LoVo (cell line): ENCODE measurements at regions not wholly inside any gene's neighbourhood (a gene's known extent, or its start where the extent isn't known, plus 50 kb on each side); places are given as distances from the start of the nearest gene placed in this dataset.
"Not testable (repeated sequence)": the region's sequence is repeated elsewhere in the genome, so short reads cannot be mapped to it uniquely, and the experiment has no call there.

Source experiments
- DNase-seq: peaks from one replicate; pipeline ENCODE4 v3.0.0-alpha.2; 2016; ENCODE audit warnings: low spot score

DNA sequence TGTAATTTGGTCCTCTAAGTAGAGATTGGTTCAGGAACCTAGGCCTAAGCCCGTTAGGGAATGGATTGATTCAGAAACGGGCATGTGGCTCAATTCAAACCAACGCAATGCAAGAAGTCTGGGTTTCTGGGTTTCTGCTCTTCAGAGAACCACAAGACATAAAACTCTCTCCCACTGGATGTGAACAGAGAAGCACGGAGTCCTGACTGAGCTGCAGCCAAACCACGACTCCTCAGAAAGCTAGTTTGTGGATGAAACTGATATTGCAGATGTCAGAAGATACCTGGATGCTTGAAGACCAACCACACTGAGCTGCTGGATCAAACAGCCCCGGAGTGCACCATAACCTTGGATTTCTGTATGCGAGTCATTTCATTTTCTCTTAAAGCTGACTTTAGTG, 50.0 kb downstream of the SOD2 start:
- DNase-seq = no peak

- DNase-seq = no peak
These were observed 50.6 kb downstream of the SOD2 start for GRCh38 chr6:159642481-159642880.

DNA sequence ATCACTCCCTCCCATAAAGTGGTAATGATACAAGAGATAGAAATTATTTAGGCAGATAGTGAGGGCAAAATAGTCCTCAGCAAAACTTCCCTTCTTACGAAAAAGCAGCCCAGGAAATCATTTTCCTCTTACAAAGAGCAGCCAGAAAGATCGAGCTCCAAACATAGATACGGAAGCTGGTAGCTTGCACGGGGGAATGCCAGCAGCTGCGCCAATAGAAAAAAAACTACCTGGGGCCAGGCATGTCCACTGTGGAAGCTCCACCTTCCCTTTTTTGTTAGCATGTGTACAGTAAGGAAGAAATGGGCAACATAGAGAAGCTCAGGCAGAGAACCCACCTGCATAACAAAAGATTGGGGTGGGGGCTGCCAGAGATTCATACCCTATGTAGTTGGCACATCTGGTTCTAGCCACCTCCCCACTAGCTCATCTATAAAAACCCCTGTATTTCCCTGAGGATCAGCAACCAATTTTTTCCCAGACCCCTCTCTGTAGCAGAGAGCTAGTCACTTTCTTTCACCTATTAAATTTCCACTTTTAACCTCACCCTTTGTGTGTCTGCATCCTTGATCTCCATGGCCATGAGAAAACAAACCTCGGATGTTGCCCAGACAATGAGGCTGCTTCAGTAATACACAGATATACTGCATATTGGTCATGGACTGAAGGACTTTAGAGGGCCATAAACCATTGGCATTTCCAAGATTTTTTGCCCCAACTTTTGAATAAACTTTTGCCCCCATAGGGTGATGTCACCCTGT, 52.1 kb downstream of the SOD2 start:
- DNase-seq = no peak

GRCh38 chr6:159640322-159640721, 52.7 kb downstream of the SOD2 start:
- no peak for DNase-seq

- no peak for DNase-seq
These were observed 53.3 kb downstream of the SOD2 start for GRCh38 chr6:159639721-159640120.

DNA sequence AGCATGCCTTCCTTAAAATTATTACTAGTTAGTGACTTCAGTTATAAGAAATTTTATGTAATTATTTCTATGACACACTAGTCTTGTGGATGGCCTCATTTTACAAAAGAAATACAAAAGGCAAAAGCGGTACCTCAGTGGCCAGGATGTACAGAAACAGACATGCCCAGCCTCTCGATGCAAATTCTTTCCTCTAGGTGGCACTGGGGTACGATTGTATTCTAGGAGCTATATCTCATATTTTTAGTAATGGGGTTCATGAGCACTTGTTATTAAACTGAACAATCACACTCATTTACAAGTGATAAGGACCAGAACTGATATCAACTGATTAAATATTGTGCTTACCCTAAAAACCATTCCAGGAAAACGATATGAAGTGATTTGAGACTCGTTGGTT, 59.8 kb downstream of the SOD2 start:
- peak; percentile 29 for DNase-seq

DNA sequence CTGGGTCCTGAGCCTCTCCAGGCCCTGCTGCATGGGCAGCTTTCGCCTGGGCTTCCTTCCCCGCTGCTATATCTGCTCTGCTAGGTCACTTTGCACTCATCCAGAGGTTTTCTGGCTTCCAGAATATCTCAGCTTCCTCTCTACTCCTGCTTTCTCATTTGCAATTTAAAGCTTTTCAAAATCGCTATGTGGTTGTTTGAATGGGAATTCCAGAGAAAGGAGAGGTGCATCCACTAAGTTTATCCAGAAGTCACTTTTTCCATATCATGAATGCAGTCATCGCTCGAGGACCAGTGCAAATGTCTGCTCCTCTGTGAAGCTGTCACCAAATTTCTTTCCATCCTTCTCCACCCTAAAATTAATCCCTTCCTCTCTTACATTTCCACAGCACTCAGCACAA, 61.2 kb downstream of the SOD2 start:
- no peak for DNase-seq

DNA sequence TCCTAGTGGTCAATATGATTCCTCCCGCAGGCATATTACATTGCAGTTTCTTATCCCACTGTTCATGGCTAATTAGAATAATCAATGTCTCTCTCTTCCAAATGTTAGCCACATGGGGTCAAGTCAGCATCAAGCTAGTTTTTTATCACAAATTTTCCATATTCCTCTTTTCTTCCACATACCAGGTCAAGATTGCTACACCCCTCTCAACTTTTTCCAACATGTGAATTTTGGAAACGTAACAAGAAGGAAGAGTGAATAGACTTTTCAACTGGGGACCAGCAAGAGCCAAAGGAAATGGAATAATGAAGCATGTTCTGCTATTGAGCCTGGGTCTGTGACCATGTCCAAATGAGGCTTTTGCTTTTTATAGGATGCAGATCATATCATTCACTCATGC, 65.1 kb downstream of the SOD2 start:
- no peak for DNase-seq

DNA sequence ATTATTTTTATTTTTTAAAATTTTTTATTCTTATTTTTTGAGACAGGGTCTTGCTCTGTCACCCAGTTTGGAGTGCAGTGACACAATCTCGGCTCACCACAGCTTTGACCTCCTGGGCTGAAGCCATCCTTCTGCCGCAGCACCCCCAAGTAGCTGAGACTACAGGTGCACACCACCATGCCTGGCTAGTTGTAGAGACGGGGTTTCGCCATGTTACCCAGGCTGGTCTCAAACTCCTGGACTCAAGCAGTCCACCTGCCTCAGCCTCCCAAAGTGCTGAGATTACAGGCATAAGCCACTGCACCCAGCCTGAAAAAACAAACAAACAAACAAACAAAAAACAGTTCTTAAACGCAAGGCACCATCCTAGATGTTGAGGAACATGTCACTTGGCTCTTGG, 66.5 kb downstream of the SOD2 start:
- not testable (repeated sequence) for DNase-seq

- no peak for DNase-seq
These were observed 69.9 kb downstream of the SOD2 start for GRCh38 chr6:159623156-159623555.

GRCh38 chr6:159620947-159621346, 72.1 kb downstream of the SOD2 start:
- no peak for DNase-seq

DNA sequence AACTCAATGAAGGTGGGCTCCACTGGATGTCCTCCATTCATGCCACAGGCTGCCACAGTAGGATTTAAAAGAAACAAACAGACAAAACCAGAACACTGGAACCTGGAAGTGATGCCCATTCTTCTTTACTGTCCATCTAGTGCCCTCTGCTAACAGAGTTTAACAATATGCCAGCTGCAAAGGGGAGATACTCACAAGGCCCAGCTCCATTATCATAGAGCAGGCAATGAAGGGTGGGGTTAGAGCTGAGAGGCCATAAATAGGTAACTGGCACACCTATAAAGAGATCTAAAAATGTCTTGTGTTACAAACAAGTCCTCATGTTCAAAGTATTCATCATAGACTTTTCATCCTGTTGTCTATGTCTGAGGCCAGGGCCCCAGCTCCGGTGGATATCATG, 75.6 kb downstream of the SOD2 start:
- no peak for DNase-seq

DNA sequence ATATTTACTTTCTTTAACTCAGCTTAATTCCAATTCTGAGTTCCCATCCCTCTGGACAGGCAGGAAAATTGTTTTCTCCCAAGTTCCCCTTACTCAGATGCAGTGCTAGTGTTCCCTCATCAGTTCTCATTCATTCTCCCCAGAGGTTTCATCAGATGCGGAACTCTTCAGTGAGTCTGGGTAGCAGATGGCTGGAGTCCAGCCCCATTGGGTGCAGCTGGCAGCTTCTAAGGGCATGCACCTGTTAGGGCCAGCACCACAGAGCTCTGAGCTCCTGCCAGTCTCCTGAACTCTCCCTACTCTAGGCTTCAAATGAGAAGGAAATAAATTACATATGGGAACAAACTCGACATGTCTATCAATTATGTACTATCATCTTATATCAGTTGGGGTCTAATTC, 76.6 kb downstream of the SOD2 start:
- no peak for DNase-seq

GRCh38 chr6:159615918-159616317, 77.1 kb downstream of the SOD2 start:
- DNase-seq = no peak

DNA sequence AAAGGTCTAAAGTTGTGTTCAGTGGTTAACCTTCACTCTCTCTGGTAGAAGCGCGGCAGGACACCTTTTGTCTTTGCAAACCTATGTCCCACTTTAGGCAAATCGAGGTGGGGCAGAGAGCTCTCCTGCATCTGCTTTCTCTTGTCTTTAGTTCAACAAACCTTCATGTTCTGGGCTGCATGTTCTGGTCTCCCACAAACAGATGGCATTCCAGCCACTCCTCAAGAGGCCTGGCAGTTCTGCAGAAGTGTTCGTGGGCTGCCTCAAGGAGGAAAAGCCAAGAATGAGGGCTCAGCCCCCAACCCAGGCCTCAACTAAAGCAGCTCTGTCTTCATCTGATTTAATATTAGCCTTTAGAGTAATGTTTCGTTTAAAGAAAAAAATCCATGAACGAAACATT, 82.2 kb downstream of the SOD2 start:
- DNase-seq = no peak

- DNase-seq = no peak
These were observed 83.3 kb downstream of the SOD2 start for GRCh38 chr6:159609652-159610178.

DNA sequence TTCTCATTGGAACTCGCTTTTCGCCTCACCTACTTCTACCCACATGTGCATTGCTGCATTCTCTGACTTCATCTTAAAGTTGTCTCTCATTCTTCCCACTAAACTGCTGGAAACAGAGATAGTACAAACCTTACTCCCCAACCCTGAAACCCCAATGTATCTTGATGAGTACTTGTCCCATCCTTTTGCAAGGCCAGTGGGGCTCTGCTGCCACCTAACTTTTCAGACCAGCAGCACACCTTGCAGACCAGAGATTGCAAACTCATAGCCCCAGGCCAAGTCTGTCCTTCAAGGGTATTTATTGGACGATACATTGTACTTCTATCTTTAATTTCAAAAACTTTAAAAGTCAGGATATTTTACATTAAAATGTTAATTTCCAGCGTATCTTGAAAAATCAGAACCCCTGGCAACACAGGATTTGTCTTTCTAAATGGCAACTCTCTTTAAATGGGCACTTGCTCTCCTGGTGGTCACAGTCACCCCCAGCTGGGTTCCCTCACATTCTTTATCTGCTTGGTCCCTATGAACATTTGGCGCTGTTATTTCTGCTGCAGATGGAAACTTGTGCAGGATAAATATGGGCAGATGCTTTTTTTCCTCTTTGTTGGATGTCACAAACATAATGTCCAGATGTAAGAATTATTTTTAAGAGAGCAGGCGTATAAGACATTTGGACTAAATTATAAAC, 83.9 kb downstream of the SOD2 start:
- DNase-seq = peak; percentile 42

DNA sequence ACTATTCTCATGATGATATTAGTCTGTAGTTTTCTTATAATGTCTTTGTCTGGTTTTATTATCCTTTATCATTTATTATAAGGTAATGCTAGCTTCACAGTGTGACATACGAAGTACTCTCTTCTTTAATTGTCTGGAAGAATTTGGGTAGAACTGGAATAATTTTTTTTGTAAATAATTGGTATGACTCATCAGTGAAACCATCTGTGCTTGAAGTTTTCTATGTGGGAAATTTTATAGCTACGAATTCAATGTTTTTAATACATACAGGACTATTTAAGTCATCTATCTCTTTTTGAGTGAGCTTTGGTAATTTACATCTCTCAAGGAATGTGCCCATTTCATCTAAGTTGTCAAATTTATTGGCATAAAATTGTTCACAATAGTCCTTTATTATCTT, 86.3 kb downstream of the SOD2 start:
- DNase-seq = no peak

- DNase-seq = no peak
These were observed 88.5 kb downstream of the SOD2 start for GRCh38 chr6:159604443-159604956.

DNA sequence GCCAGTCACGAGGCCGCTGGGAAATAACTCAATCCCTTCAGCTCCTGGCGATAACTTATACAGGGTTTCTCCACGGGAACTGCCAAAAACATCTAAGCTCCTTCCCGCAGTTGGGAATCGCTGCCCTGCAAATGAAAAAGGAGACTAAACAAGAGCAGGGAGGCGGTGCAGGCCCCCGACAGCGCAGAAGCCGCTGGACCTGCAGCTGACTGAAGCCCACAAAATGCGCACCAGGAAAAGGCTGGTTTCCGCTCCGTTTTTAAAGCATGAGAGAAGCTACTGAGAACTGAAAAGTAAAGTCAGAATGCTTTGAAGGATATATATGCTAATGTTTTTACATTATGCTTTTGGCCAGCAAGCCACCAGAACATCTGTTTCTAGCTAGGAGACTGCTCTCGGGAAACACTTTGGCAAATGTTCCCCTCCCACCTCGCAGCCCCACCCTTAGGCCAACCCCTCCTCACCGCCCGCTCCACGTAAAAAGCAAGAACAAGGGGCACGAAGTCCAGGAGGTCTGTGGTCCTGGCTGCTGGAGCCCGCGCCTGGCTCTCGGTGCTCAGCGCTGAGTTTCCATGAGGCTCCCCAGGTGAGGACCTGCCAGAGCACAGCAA, 90.5 kb downstream of the SOD2 start:
- no peak for DNase-seq

DNA sequence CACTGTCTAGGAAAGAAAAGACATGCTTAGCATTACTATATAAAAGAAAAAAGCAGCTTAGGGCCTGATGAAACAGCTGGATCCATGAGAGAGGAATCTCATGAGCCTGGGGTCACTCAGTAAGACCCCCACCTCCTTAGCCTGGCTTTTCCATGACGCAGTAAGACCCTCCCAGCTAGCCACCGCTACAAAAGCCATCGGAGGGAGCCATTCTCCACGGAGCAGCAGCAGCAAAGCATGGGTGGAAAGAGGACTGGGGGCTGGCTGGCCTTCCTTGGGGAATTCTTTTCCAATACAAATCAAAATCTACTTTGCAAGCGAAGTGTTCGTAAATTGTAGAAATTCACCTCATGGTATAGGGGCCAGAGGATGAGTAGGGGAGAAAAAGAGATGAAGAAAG, 91.8 kb downstream of the SOD2 start:
- DNase-seq = no peak

DNA sequence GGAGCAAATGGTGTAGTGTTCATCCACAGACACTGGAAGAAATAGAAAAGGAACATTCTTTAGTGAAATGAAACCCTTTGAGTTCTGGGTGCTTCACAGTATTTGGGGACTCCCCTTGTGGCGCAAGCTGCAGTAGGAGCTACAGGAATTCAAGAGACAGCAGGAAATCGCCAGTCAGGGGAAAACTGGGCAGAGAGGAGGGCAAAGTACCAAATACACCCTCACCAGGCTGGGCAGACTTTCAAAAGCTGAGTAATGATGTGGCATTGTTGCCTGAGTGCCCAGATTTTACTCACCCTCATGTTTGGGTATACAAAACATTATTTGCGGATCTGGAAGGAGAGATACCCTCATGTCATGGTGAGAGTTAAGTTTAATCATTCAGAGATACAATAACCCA, 97.9 kb downstream of the SOD2 start:
- peak; percentile 43 for DNase-seq

GRCh38 chr6:159594750-159595117, 98.3 kb downstream of the SOD2 start:
- peak; percentile 19 for DNase-seq
